ENCODE measurements at regions not wholly inside any gene's neighbourhood (a gene's known extent, or its start where the extent isn't known, plus 50 kb on each side); places are given as distances from the start of the nearest gene placed in this dataset.

GRCh38 chr9:81379655-81380054, 309.7 kb downstream of the TLE1 start:
- Histone ChIP-seq H3K27me3 (replicated peaks; ENCODE audit: insufficient read depth, low read length) (no peaks in the 10 kb centered on the region), H3K9ac (ENCODE audit: low read length) (no peak overlapping the region), H3K27ac (ENCODE audit: low read length) (no peak overlapping the region), H3K9me3 (replicated peaks; ENCODE audit: insufficient read depth, low read length) (no peaks in the 10 kb centered on the region), H3F3A (ENCODE audit: insufficient read depth, low read length) (no peaks in the 10 kb centered on the region), H3K4me2 (ENCODE audit: low read depth, low read length) (no peak overlapping the region), H3K4me1 (ENCODE audit: low read length) (0 out of 2 replicates have a peak, but pooled peaks cover under 1% of the 10 kb centered on the region), H3K36me3 (replicated peaks; ENCODE audit: insufficient read depth, low read length) (no peaks in the 10 kb centered on the region), H3K79me2 (ENCODE audit: low read length) (no peaks in the 10 kb centered on the region), H2AFZ (ENCODE audit: low read length) (no peak overlapping the region), H3K9me2 (replicated peaks; ENCODE audit: insufficient read depth, low read length) (no peaks in the 10 kb centered on the region), H4K20me1 (ENCODE audit: insufficient read depth, low read length) (no peaks in the 10 kb centered on the region; the same call in 1 of the 2 replicates), H3K4me3 (ENCODE audit: low read length) (no peak overlapping the region)
- TF ChIP-seq, protein P1, sequence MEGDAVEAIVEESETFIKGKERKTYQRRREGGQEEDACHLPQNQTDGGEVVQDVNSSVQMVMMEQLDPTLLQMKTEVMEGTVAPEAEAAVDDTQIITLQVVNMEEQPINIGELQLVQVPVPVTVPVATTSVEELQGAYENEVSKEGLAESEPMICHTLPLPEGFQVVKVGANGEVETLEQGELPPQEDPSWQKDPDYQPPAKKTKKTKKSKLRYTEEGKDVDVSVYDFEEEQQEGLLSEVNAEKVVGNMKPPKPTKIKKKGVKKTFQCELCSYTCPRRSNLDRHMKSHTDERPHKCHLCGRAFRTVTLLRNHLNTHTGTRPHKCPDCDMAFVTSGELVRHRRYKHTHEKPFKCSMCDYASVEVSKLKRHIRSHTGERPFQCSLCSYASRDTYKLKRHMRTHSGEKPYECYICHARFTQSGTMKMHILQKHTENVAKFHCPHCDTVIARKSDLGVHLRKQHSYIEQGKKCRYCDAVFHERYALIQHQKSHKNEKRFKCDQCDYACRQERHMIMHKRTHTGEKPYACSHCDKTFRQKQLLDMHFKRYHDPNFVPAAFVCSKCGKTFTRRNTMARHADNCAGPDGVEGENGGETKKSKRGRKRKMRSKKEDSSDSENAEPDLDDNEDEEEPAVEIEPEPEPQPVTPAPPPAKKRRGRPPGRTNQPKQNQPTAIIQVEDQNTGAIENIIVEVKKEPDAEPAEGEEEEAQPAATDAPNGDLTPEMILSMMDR (IDR thresholded peaks at IDR 0.05; ENCODE audit: low read length), result no peak
- DNase-seq, result no peak

GRCh38 chr9:81377921-81378320, 311.4 kb downstream of the TLE1 start:
- TF ChIP-seq EZH2phosphoT487 (IDR thresholded peaks at IDR 0.05; ENCODE audit: low read length) (no peak), EZH2 (optimal IDR thresholded peaks at IDR 0.05; ENCODE audit: low read depth, low read length) (no peak)
- TF ChIP-seq, protein P1 (IDR thresholded peaks at IDR 0.05; ENCODE audit: low read length), result no peak
- H3F3A ChIP-seq (ENCODE audit: insufficient read depth, low read length), result no peaks in the 10 kb centered on the region
- no peaks in the 10 kb centered on the region for H3K36me3 ChIP-seq (replicated peaks; ENCODE audit: insufficient read depth, low read length)
- H3K9me2 ChIP-seq (replicated peaks; ENCODE audit: insufficient read depth, low read length), result no peaks in the 10 kb centered on the region
- no peak overlapping the region for H3K4me2 ChIP-seq (ENCODE audit: low read depth, low read length)
- H3K9ac ChIP-seq (ENCODE audit: low read length), result no peak overlapping the region
- no peak overlapping the region for H2AFZ ChIP-seq (ENCODE audit: low read length)
- H3K79me2 ChIP-seq (ENCODE audit: low read length), result no peaks in the 10 kb centered on the region
- H3K4me1 ChIP-seq (ENCODE audit: low read length), result 0 out of 2 replicates have a peak, but pooled peaks cover 6% of the 10 kb centered on the region
- no peaks in the 10 kb centered on the region for H3K27me3 ChIP-seq (replicated peaks; ENCODE audit: insufficient read depth, low read length)
- no peak overlapping the region for H3K27ac ChIP-seq (ENCODE audit: low read length)
- H3K9me3 ChIP-seq (replicated peaks; ENCODE audit: insufficient read depth, low read length), result no peaks in the 10 kb centered on the region
- H3K4me3 ChIP-seq (ENCODE audit: low read length), result no peak overlapping the region
- DNase-seq, result no peak
- no peaks in the 10 kb centered on the region; the same call in 1 of the 2 replicates for H4K20me1 ChIP-seq (ENCODE audit: insufficient read depth, low read length)

DNA sequence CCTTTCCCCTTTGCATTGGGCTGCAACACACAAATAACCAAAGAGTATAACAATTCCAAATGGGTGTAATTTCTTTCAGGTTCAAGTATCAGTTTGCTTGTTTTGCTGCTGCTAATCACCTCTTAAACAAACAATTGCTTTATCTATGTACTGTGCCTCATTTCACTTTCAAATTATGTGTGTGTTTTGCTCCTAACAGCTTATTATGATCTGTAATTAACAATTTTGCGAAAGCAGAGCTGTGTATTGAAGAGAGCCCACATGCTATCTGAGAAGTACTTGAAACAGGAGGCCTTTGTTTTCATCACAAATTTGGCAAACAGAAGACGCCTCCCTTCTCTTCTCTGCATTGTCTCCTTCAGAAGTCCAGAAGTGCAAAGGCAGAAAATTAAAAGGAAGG, 312.0 kb downstream of the TLE1 start:
- no peak for DNase-seq

More for the DNA sequence above, 312.0 kb downstream of the TLE1 start:
- Histone ChIP-seq H3K79me2 (ENCODE audit: low read length) (no peaks in the 10 kb centered on the region), H3F3A (ENCODE audit: insufficient read depth, low read length) (no peaks in the 10 kb centered on the region), H3K36me3 (replicated peaks; ENCODE audit: insufficient read depth, low read length) (no peaks in the 10 kb centered on the region), H2AFZ (ENCODE audit: low read length) (no peak overlapping the region), H3K4me2 (ENCODE audit: low read depth, low read length) (no peak overlapping the region), H3K9me3 (replicated peaks; ENCODE audit: insufficient read depth, low read length) (no peaks in the 10 kb centered on the region), H4K20me1 (ENCODE audit: insufficient read depth, low read length) (no peaks in the 10 kb centered on the region; the same call in 1 of the 2 replicates), H3K4me3 (ENCODE audit: low read length) (no peak overlapping the region), H3K9me2 (replicated peaks; ENCODE audit: insufficient read depth, low read length) (no peaks in the 10 kb centered on the region), H3K27me3 (replicated peaks; ENCODE audit: insufficient read depth, low read length) (no peaks in the 10 kb centered on the region), H3K4me1 (ENCODE audit: low read length) (0 out of 2 replicates have a peak, but pooled peaks cover 6% of the 10 kb centered on the region), H3K9ac (ENCODE audit: low read length) (no peak overlapping the region), H3K27ac (ENCODE audit: low read length) (no peak overlapping the region)
- TF ChIP-seq EZH2phosphoT487 (IDR thresholded peaks at IDR 0.05; ENCODE audit: low read length), result no peak
- TF ChIP-seq, protein P1 (IDR thresholded peaks at IDR 0.05; ENCODE audit: low read length), result no peak
- TF ChIP-seq EZH2 (optimal IDR thresholded peaks at IDR 0.05; ENCODE audit: low read depth, low read length), result no peak
